GM10248 (cell line): ENCODE measurements at regions not wholly inside any gene's neighbourhood (a gene's known extent, or its start where the extent isn't known, plus 50 kb on each side); places are given as distances from the start of the nearest gene placed in this dataset.

Experiments used
- CTCF ChIA-PET: fragments of 300-600 bp; sonication (Branson Sonifier 250); formaldehyde crosslinking; extraction: SDS; loops from one replicate; lab custom pipeline; 2021; ENCODE audit warnings: antibody characterized with exemption; lab: Yijun Ruan, JAX
- POLR2A ChIA-PET: fragments of 350-650 bp; sonication (Branson Sonifier 250); formaldehyde crosslinking; extraction: SDS; loops from one replicate; lab custom pipeline; 2020; ENCODE audit warnings: antibody characterized with exemption; lab: Yijun Ruan, JAX
- DNase-seq: peaks from one replicate; pipeline ENCODE4 v3.0.0; 2012; ENCODE audit errors: extremely low spot score
- TF ChIP-seq, protein P1 (sequence below): IDR thresholded peaks from 2 replicates; pipeline ENCODE4 v1.5.1; 2012; ENCODE audit warnings: mild to moderate bottlenecking, low read depth; ENCODE audit errors: extremely low read depth, missing control alignments, control extremely low read depth

DNA sequence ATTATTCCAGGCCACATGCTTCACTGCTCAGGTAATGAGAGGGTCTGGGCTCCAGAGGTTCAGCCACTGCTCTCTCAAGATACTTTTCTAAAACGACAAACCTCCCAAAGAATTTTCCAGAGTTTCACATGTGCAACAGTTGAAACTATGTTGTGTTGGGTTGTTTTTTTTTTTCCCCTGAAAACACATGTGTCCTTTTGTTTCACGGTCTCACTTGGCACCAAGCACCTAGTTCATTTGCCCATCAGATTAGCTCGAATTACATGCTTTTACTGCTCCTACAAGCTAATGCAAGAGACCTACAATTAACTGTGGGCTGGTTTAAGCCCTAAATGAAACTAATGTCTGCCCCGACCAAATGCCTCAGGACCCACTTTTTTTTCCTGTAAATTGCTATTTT lies 313.3 kb downstream of the FGFR2 start:
- POLR2A ChIA-PET, result no interaction called here
- no peak for DNase-seq
- TF ChIP-seq, protein P1, sequence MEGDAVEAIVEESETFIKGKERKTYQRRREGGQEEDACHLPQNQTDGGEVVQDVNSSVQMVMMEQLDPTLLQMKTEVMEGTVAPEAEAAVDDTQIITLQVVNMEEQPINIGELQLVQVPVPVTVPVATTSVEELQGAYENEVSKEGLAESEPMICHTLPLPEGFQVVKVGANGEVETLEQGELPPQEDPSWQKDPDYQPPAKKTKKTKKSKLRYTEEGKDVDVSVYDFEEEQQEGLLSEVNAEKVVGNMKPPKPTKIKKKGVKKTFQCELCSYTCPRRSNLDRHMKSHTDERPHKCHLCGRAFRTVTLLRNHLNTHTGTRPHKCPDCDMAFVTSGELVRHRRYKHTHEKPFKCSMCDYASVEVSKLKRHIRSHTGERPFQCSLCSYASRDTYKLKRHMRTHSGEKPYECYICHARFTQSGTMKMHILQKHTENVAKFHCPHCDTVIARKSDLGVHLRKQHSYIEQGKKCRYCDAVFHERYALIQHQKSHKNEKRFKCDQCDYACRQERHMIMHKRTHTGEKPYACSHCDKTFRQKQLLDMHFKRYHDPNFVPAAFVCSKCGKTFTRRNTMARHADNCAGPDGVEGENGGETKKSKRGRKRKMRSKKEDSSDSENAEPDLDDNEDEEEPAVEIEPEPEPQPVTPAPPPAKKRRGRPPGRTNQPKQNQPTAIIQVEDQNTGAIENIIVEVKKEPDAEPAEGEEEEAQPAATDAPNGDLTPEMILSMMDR, result no peak
- CTCF ChIA-PET, result interaction anchor here (1.8 kb wide), 1 partner anchor 10 kb away, joined by 5 read pairs; no protein-coding TSS in a partner anchor

DNA sequence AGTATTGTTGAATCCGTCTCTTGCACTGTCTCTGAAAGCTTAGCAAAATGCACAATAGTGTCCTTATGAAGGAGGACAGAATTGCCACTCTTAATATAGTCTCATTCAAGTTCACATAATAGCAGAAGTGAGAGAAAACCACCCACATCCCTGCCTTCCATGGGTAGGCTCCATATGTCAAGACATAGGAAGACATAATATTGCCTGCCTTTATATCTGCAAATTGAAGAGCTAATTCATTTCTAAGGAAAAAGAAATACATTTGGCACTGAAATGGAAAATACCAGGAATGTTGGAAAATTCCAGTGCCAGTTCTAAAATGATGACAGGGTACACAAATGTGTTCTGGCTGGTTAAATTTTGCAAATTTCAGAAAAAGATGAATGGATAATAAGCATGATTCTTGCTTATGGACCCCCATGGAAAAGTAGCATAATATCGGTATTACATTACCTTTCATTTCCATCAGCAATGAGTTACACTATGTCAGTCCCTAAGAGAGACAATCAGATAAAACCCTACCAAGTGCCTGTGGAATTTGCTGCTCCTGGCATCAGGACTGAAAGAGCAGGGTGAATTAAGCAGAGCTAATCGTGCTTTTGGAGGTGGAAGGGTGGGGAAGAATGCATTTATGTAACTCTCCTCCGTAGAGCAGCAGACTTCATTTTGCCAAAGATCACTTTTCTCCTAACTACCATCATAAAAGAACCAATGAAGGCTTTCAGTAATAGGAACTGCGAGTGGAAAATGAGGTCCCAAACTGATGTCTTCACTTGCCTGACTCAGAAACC lies 312.6 kb downstream of the FGFR2 start:
- ChIA-PET POLR2A (no interaction called here), CTCF (no interaction called here)
- TF ChIP-seq, protein P1, result no peak
- no peak for DNase-seq

DNA sequence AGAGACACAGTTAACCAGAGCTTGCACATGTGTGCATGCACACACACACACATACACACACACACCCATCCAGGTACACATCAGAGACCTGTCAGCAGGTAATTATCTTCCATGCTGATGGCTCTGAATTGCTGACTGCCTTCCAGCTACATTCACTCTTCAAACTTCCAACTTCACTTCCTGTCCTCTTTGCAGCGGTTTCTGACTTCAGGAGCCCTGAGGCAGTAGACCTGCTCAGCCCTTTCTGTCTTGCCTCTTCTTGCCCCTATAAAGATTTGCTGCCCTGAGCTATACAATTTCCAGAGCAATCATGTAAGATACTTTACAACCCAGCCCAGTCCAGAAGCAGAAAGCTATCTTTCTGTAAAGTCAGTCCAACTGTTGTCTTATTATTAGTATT lies 310.2 kb downstream of the FGFR2 start:
- ChIA-PET CTCF (no interaction called here), POLR2A (no interaction called here)
- TF ChIP-seq, protein P1, result no peak
- no peak for DNase-seq

DNA sequence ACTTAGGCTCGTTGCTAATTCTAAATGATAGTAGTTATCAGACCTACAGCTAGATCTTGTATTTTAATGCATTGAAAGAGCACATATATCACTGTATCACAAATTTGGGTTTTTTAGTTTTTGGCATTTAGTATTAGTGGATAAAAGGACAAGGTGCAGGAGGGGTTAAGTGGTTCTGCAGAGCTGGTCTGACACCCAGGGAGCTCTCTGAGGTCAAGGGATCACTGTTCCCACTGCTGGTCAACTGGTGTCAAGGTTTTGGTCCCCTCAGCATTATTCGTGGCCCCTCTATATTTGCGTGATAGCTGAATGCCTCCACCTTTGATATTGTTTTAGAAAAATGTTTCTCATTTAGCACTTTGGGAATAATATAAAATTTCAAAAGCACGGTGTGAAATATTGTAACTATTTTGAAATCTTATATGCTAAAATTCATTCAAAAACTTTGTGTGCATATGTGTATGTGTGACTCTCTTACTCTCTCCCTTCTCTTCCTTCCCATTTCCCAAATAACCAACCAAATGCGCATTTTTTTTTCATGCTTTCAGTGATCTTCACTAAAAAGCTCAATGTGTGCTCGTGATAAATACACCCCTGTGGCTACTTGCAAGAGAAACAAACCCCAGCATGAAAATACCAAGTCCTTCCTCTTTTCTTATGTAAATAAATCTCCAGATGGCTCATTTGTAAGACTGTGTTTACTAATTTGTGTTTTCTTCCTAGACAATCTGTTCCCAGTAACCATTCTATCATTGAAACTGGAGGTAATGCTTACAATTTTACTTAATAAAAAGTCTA lies 309.2 kb downstream of the FGFR2 start:
- DNase-seq, result no peak
- TF ChIP-seq, protein P1, result no peak
- POLR2A ChIA-PET, result no interaction called here
- CTCF ChIA-PET, result no interaction called here

DNA sequence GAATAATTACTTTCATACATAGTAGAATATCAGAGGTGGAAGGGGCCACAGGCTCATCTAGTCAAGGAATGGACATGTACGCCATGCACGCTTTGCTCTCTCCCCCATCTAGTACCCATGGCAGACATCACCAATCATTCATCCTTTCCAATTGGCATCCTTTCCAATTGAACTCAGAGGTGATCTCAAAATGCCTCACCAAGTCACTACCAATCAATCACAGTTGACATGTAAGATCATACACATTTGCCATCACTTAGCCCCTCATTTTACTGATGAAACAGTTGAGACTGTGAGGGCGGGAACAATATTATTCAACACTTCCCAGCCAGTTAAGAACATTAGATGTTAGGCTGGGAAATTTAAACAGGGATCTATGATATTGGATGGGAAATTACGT lies 308.4 kb downstream of the FGFR2 start:
- CTCF ChIA-PET, result no interaction called here
- POLR2A ChIA-PET, result no interaction called here
- DNase-seq, result no peak
- TF ChIP-seq, protein P1, result no peak

DNA sequence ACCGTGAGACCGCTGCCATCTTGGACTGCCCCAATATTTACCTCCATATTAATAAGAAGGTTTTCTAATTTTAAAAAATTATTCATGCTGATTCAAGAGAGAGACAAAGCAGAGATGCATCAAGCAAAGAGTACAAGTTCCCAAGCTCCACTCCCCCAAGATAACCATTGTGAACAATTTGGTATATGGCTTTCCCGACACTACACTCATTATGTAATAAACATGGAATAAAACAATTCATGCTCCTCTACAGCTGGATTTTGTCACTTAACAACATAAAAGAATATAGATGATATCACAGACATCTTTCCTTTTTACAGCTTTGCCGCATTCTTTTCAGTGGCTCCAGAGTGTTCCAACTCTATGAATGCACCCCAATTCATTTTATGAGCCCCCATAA lies 307.6 kb downstream of the FGFR2 start:
- ChIA-PET POLR2A (no interaction called here), CTCF (no interaction called here)
- TF ChIP-seq, protein P1, result no peak
- no peak for DNase-seq
